ENCODE measurements at regions not wholly inside any gene's neighbourhood (a gene's known extent, or its start where the extent isn't known, plus 50 kb on each side); places are given as distances from the start of the nearest gene placed in this dataset.

- no peak overlapping the region for H3K4me2 ChIP-seq (ENCODE audit: control insufficient read depth, extremely low read depth, insufficient read depth, low read depth, low read length)
- H3K27ac ChIP-seq (ENCODE audit: control insufficient read depth, insufficient read depth, low read length) = no peak overlapping the region
- dilution Hi-C loops (cut with MboI; ENCODE audit: extremely low pct_ligation_motif_present, low sequenced_read_pairs) = no loop called here
- FAIRE-seq (no peak), DNase-seq (ENCODE audit: low read depth, low spot score) (no peak)
- peaks cover 72% of the 10 kb centered on the region for H3K79me2 ChIP-seq (ENCODE audit: control insufficient read depth, insufficient read depth, low read length)
- H3K36me3 ChIP-seq (ENCODE audit: control insufficient read depth in 2 of 2, extremely low read depth in 1 of 2, insufficient read depth in 2 of 2, low read length in 2 of 2) = peaks cover 0 to 2% of the 10 kb centered on the region in 2 experiments
- H3K4me3 ChIP-seq (ENCODE audit: control insufficient read depth in 2 of 3, extremely low read depth in 1 of 3, insufficient read depth in 2 of 3, low read depth in 1 of 3, low read length in 3 of 3) = no peak overlapping the region
- H2AFZ ChIP-seq (ENCODE audit: control insufficient read depth, low read length) = no peak overlapping the region
- TF ChIP-seq CTCF (optimal IDR thresholded peaks at IDR 0.05 in 1 of 3, IDR thresholded peaks at IDR 0.05 in 1 of 3, conservative IDR thresholded peaks at IDR 0.05 in 1 of 3; ENCODE audit: extremely low read depth in 1 of 3, insufficient read depth in 2 of 3, low read length in 3 of 3) (no peak), EZH2 (IDR thresholded peaks at IDR 0.05; ENCODE audit: low read length) (no peak)
- no peaks in the 10 kb centered on the region for H4K20me1 ChIP-seq (ENCODE audit: control insufficient read depth, extremely low read depth, insufficient read depth, low read length)
- H3K9me3 ChIP-seq (ENCODE audit: control insufficient read depth, low read depth, low read length) = no peaks in the 10 kb centered on the region
- no peak overlapping the region for H3K9ac ChIP-seq (ENCODE audit: control insufficient read depth, extremely low read depth, insufficient read depth, low read length)
- no peaks in the 10 kb centered on the region for H3K9me1 ChIP-seq (ENCODE audit: control insufficient read depth, extremely low read depth, insufficient read depth, low read length)
- H3K27me3 ChIP-seq (ENCODE audit: control insufficient read depth, extremely low read depth, insufficient read depth, low read length) = no peaks in the 10 kb centered on the region
- H3K4me1 ChIP-seq (ENCODE audit: control insufficient read depth, extremely low read depth, insufficient read depth, low read length) = no peaks in the 10 kb centered on the region
Measured at GRCh38 chr5:167905919-167906853, 385.3 kb upstream of the WWC1 start.

- no peak overlapping the region for H3K9ac ChIP-seq (ENCODE audit: control insufficient read depth, extremely low read depth, insufficient read depth, low read length)
- peaks cover 10% of the 10 kb centered on the region for H4K20me1 ChIP-seq (ENCODE audit: control insufficient read depth, extremely low read depth, insufficient read depth, low read length)
- dilution Hi-C loops (cut with MboI; ENCODE audit: extremely low pct_ligation_motif_present, low sequenced_read_pairs) = no loop called here
- H3K4me1 ChIP-seq (ENCODE audit: control insufficient read depth, extremely low read depth, insufficient read depth, low read length) = peaks cover 5% of the 10 kb centered on the region
- H3K36me3 ChIP-seq (ENCODE audit: control insufficient read depth in 2 of 2, extremely low read depth in 1 of 2, insufficient read depth in 2 of 2, low read length in 2 of 2) = peaks cover 0 to 2% of the 10 kb centered on the region in 2 experiments
- H3K4me2 ChIP-seq (ENCODE audit: control insufficient read depth, extremely low read depth, insufficient read depth, low read depth, low read length) = no peak overlapping the region
- no peak for FAIRE-seq
- no peak overlapping the region for H3K4me3 ChIP-seq (ENCODE audit: control insufficient read depth in 2 of 3, extremely low read depth in 1 of 3, insufficient read depth in 2 of 3, low read depth in 1 of 3, low read length in 3 of 3)
- peaks cover 69% of the 10 kb centered on the region for H3K79me2 ChIP-seq (ENCODE audit: control insufficient read depth, insufficient read depth, low read length)
- DNase-seq (ENCODE audit: low read depth, low spot score) = no peak
- TF ChIP-seq CTCF (optimal IDR thresholded peaks at IDR 0.05 in 1 of 3, IDR thresholded peaks at IDR 0.05 in 1 of 3, conservative IDR thresholded peaks at IDR 0.05 in 1 of 3; ENCODE audit: extremely low read depth in 1 of 3, insufficient read depth in 2 of 3, low read length in 3 of 3) = no peak
- TF ChIP-seq EZH2 (IDR thresholded peaks at IDR 0.05; ENCODE audit: low read length) = no peak
- no peaks in the 10 kb centered on the region for H3K27me3 ChIP-seq (ENCODE audit: control insufficient read depth, extremely low read depth, insufficient read depth, low read length)
- H3K9me1 ChIP-seq (ENCODE audit: control insufficient read depth, extremely low read depth, insufficient read depth, low read length) = no peaks in the 10 kb centered on the region
- H3K9me3 ChIP-seq (ENCODE audit: control insufficient read depth, low read depth, low read length) = no peaks in the 10 kb centered on the region
- H3K27ac ChIP-seq (ENCODE audit: control insufficient read depth, insufficient read depth, low read length) = no peak overlapping the region
- H2AFZ ChIP-seq (ENCODE audit: control insufficient read depth, low read length) = no peak overlapping the region
Measured at GRCh38 chr5:167908606-167909005, 382.8 kb upstream of the WWC1 start.

Measured in keratinocyte (primary cell).